Esophagus squamous epithelium (tissue), 4 donors: ENCODE measurements at regions not wholly inside any gene's neighbourhood (a gene's known extent, or its start where the extent isn't known, plus 50 kb on each side); places are given as distances from the start of the nearest gene placed in this dataset.

Experiments
- POLR2A ChIP-seq, 4 donors: fragments of 450-650 bp; IDR thresholded peaks; one replicate each; pipeline ENCODE4 v1.6.1; 2017; ENCODE audit warnings: antibody characterized with exemption in 4 of 4, mild to moderate bottlenecking in 4 of 4, moderate library complexity in 3 of 4
- TF ChIP-seq, protein P1 (sequence below), 6 experiments: fragments of 450-650 bp in 4 of 6; fragments of 200-600 bp in 2 of 6; sonication (generic) in 2 of 6; IDR thresholded peaks; one replicate each; pipeline ENCODE4 v1.5.1; 2016 to 2019; ENCODE audit warnings: antibody characterized with exemption in 6 of 6, mild to moderate bottlenecking in 4 of 6, moderate library complexity in 4 of 6

DNA sequence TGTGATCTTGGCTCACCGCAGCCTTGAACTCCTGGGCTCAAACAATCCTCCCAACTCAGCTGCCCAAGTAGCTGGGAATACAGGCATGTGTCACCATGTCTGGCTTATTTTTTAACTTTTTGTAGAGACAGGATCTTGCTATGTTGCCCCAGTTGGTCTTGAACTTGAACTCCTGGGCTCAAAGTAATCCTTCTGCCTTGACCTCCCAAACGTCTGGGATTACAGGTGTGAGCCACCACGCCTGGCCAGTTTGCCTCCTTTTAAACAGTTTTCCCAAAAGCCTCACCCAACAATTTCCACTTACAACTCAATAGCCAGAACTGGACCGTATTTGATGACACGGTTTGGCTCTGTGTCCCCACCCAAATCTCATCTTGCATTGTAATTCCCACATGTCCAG is 85.4 kb upstream of the FOXN2 start:
- TF ChIP-seq, protein P1, sequence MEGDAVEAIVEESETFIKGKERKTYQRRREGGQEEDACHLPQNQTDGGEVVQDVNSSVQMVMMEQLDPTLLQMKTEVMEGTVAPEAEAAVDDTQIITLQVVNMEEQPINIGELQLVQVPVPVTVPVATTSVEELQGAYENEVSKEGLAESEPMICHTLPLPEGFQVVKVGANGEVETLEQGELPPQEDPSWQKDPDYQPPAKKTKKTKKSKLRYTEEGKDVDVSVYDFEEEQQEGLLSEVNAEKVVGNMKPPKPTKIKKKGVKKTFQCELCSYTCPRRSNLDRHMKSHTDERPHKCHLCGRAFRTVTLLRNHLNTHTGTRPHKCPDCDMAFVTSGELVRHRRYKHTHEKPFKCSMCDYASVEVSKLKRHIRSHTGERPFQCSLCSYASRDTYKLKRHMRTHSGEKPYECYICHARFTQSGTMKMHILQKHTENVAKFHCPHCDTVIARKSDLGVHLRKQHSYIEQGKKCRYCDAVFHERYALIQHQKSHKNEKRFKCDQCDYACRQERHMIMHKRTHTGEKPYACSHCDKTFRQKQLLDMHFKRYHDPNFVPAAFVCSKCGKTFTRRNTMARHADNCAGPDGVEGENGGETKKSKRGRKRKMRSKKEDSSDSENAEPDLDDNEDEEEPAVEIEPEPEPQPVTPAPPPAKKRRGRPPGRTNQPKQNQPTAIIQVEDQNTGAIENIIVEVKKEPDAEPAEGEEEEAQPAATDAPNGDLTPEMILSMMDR (IDR thresholded peaks at IDR 0.05) = no peak
- no peak for TF ChIP-seq POLR2A (IDR thresholded peaks at IDR 0.05)
